ENCODE measurements at regions not wholly inside any gene's neighbourhood (a gene's known extent, or its start where the extent isn't known, plus 50 kb on each side); places are given as distances from the start of the nearest gene placed in this dataset.

GRCh38 chr9:28758341-28758740 is 1185.1 kb upstream of the C9orf72 start:
- H3K9me3 Mint-ChIP-seq: peaks cover 0 to 3% of the 10 kb centered on the region in 2 donors
- Histone ChIP-seq H3K27ac (ENCODE audit: low read length) (no peak overlapping the region), H3K4me3 (ENCODE audit: low read length) (no peak overlapping the region), H3K36me3 (ENCODE audit: control insufficient read depth, insufficient read depth, low read length) (no peaks in the 10 kb centered on the region), H3K27me3 (ENCODE audit: control insufficient read depth, insufficient read depth, low read length) (no peaks in the 10 kb centered on the region), H3K4me1 (ENCODE audit: control insufficient read depth, insufficient read depth, low read length) (no peaks in the 10 kb centered on the region), H3K9me3 (ENCODE audit: control insufficient read depth, insufficient read depth, low read length) (no peaks in the 10 kb centered on the region)
- no peak for TF ChIP-seq CTCF (IDR thresholded peaks at IDR 0.05)
- intact Hi-C loops (cut with micrococcal nuclease): no loop called here
- H3K36me3 Mint-ChIP-seq: peaks cover 7% of the 10 kb centered on the region
- DNase-seq (no peak), ATAC-seq (no peak)
- no peak overlapping the region for H3K27ac Mint-ChIP-seq
- H3K4me1 Mint-ChIP-seq: peaks cover 8 to 14% of the 10 kb centered on the region in 2 donors
- H3K27me3 Mint-ChIP-seq (ENCODE audit: low read depth in 2 of 2): no peaks in the 10 kb centered on the region
- H3K4me3 Mint-ChIP-seq: no peak overlapping the region
- WGBS (ENCODE audit: insufficient coverage): no CpG with 5 or more reads among the region's 1 CpG

GRCh38 chr9:28758971-28759370 is 1185.7 kb upstream of the C9orf72 start:
- no peak for DNase-seq
- no peak overlapping the region for H3K27ac Mint-ChIP-seq
- no peak overlapping the region for H3K4me3 ChIP-seq (ENCODE audit: low read length)
- 71% methylated on average over 1 of the region's 1 CpG for WGBS (ENCODE audit: insufficient coverage)
- intact Hi-C loops (cut with micrococcal nuclease): no loop called here
- TF ChIP-seq CTCF (IDR thresholded peaks at IDR 0.05): no peak
- H3K27me3 Mint-ChIP-seq (ENCODE audit: low read depth in 2 of 2): no peaks in the 10 kb centered on the region
- no peaks in the 10 kb centered on the region for H3K27me3 ChIP-seq (ENCODE audit: control insufficient read depth, insufficient read depth, low read length)
- H3K4me3 Mint-ChIP-seq: no peak overlapping the region
- H3K27ac ChIP-seq (ENCODE audit: low read length): no peak overlapping the region
- H3K9me3 Mint-ChIP-seq: peaks cover 2 to 3% of the 10 kb centered on the region in 2 donors
- ATAC-seq: no peak
- H3K4me1 Mint-ChIP-seq: peaks cover 8 to 14% of the 10 kb centered on the region in 2 donors
- no peaks in the 10 kb centered on the region for H3K9me3 ChIP-seq (ENCODE audit: control insufficient read depth, insufficient read depth, low read length)
- H3K36me3 Mint-ChIP-seq: peaks cover 7% of the 10 kb centered on the region
- H3K36me3 ChIP-seq (ENCODE audit: control insufficient read depth, insufficient read depth, low read length): no peaks in the 10 kb centered on the region
- H3K4me1 ChIP-seq (ENCODE audit: control insufficient read depth, insufficient read depth, low read length): no peaks in the 10 kb centered on the region

GRCh38 chr9:28762167-28762566 is 1188.9 kb upstream of the C9orf72 start:
- Histone ChIP-seq H3K9me3 (ENCODE audit: control insufficient read depth, insufficient read depth, low read length) (no peaks in the 10 kb centered on the region), H3K27me3 (ENCODE audit: control insufficient read depth, insufficient read depth, low read length) (no peaks in the 10 kb centered on the region), H3K36me3 (ENCODE audit: control insufficient read depth, insufficient read depth, low read length) (no peaks in the 10 kb centered on the region), H3K4me3 (ENCODE audit: low read length) (no peak overlapping the region), H3K4me1 (ENCODE audit: control insufficient read depth, insufficient read depth, low read length) (no peaks in the 10 kb centered on the region), H3K27ac (ENCODE audit: low read length) (no peak overlapping the region)
- intact Hi-C loops (cut with micrococcal nuclease): no loop called here
- Mint-ChIP-seq H3K36me3 (peaks cover 7% of the 10 kb centered on the region), H3K27me3 (ENCODE audit: low read depth in 2 of 2) (no peaks in the 10 kb centered on the region), H3K4me3 (no peak overlapping the region), H3K9me3 (peaks cover 8% of the 10 kb centered on the region in 2 donors), H3K4me1 (peaks cover 8 to 10% of the 10 kb centered on the region in 2 donors), H3K27ac (no peak overlapping the region)
- no CpG with 5 or more reads among the region's 1 CpG for WGBS (ENCODE audit: insufficient coverage)
- ATAC-seq (no peak), DNase-seq (no peak)
- TF ChIP-seq CTCF (IDR thresholded peaks at IDR 0.05): no peak

GRCh38 chr9:28764532-28764931 is 1191.3 kb upstream of the C9orf72 start:
- Mint-ChIP-seq H3K4me3 (no peak overlapping the region), H3K36me3 (no peaks in the 10 kb centered on the region), H3K9me3 (peaks cover 6 to 8% of the 10 kb centered on the region in 2 donors), H3K4me1 (peaks cover 8 to 10% of the 10 kb centered on the region in 2 donors), H3K27ac (no peak overlapping the region), H3K27me3 (ENCODE audit: low read depth in 2 of 2) (no peaks in the 10 kb centered on the region)
- no CpG with 5 or more reads among the region's 1 CpG for WGBS (ENCODE audit: insufficient coverage)
- Histone ChIP-seq H3K36me3 (ENCODE audit: control insufficient read depth, insufficient read depth, low read length) (no peaks in the 10 kb centered on the region), H3K4me1 (ENCODE audit: control insufficient read depth, insufficient read depth, low read length) (no peaks in the 10 kb centered on the region), H3K27me3 (ENCODE audit: control insufficient read depth, insufficient read depth, low read length) (no peaks in the 10 kb centered on the region), H3K27ac (ENCODE audit: low read length) (no peak overlapping the region), H3K4me3 (ENCODE audit: low read length) (no peak overlapping the region), H3K9me3 (ENCODE audit: control insufficient read depth, insufficient read depth, low read length) (no peaks in the 10 kb centered on the region)
- DNase-seq: no peak
- intact Hi-C loops (cut with micrococcal nuclease): no loop called here
- ATAC-seq: no peak
- TF ChIP-seq CTCF (IDR thresholded peaks at IDR 0.05): no peak
